ENCODE measurements at regions not wholly inside any gene's neighbourhood (a gene's known extent, or its start where the extent isn't known, plus 50 kb on each side); places are given as distances from the start of the nearest gene placed in this dataset.
"Not testable (repeated sequence)": the region's sequence is repeated elsewhere in the genome, so short reads cannot be mapped to it uniquely, and the experiment has no call there.

DNA sequence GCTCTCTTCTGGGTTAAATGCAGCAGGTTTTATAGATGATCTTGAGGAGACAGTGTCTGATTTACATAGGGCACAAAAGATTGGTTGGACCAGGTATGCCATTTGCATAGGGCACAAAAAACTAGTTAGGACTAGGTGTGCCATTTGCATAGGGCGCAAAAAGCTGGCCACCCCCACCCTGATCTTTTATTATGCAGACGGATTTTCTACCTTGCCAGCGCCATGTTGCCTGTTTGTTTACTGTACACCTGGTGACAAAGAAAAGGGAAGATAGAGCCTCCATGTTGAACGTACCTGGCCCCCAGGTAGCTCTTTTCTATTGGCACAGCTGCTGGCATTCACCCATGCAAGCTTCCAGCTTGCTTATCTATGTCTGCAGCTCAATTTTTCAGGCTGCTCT is 790.4 kb downstream of the TTLL7 start:
- H2AFZ ChIP-seq; H3K4me3 ChIP-seq (ENCODE audit: low read depth, low read length); H3K79me2 ChIP-seq; H3K36me3 ChIP-seq (ENCODE audit: control insufficient read depth, insufficient read depth, low read length); H3K4me2 ChIP-seq (ENCODE audit: low read length); H3K4me1 ChIP-seq; H3K27ac ChIP-seq; H3K9ac ChIP-seq; H3K9me3 ChIP-seq (ENCODE audit: control insufficient read depth, low read length); H3K27me3 ChIP-seq (ENCODE audit: control insufficient read depth, insufficient read depth, low read length): not testable (repeated sequence)

DNA sequence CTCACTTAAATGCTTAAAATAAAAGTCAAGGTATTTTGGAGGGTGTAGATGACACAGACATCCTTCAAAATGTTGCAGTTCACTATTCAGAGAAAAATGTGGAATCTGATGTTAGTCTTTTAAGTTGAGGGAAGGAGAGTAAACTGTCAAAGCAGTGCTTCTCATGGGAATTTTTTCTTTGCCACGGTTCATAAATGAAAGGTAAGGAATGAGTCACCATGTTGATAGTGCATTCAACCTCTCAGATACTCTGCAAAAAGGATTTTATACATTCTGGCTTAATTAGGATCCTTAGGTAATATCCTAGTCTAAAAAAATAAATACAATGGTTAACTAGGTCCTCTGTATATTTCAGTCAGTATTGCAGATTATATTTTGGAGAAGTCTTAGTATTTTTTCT is 804.3 kb downstream of the TTLL7 start:
- H3K79me2 ChIP-seq; H2AFZ ChIP-seq; H3K4me2 ChIP-seq (ENCODE audit: low read length); H3K27ac ChIP-seq; H3K4me1 ChIP-seq; H3K36me3 ChIP-seq (ENCODE audit: control insufficient read depth, insufficient read depth, low read length); H3K9ac ChIP-seq; H3K27me3 ChIP-seq (ENCODE audit: control insufficient read depth, insufficient read depth, low read length); H3K4me3 ChIP-seq (ENCODE audit: low read depth, low read length); H3K9me3 ChIP-seq (ENCODE audit: control insufficient read depth, low read length): not testable (repeated sequence)

DNA sequence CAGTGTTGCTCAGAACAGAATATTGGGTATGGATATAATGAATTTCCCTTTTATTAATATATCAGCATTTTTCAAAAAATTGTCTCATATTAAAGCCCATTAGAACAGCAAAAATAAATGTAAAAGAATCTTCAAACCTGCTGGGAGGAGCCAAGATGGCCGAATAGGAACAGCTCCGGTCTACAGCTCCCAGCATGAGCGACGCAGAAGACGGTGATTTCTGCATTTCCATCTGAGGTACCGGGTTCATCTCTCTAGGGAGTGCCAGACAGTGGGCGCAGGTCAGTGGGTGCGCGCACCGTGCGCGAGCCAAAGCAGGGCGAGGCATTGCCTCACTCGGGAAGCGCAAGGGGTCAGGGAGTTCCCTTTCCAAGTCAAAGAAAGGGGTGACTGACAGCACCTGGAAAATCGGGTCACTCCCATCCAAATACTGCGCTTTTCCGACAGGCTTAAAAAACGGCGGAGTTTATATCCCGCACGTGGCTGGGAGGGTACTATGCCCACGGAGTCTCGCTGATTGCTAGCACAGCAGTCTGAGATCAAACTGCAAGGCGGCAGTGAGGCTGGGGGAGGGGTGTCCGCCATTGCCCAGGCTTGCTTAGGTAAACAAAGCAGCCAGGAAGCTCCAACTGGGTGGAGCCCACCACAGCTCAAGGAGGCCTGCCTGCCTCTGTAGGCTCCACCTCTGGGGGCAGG is 816.8 kb downstream of the TTLL7 start:
- H3K36me3 ChIP-seq (ENCODE audit: control insufficient read depth, insufficient read depth, low read length); H3K9ac ChIP-seq; H3K27me3 ChIP-seq (ENCODE audit: control insufficient read depth, insufficient read depth, low read length); H3K4me2 ChIP-seq (ENCODE audit: low read length); H3K27ac ChIP-seq; H2AFZ ChIP-seq; H3K4me1 ChIP-seq; H3K4me3 ChIP-seq (ENCODE audit: low read depth, low read length); H3K9me3 ChIP-seq (ENCODE audit: control insufficient read depth, low read length); H3K79me2 ChIP-seq: not testable (repeated sequence)

DNA sequence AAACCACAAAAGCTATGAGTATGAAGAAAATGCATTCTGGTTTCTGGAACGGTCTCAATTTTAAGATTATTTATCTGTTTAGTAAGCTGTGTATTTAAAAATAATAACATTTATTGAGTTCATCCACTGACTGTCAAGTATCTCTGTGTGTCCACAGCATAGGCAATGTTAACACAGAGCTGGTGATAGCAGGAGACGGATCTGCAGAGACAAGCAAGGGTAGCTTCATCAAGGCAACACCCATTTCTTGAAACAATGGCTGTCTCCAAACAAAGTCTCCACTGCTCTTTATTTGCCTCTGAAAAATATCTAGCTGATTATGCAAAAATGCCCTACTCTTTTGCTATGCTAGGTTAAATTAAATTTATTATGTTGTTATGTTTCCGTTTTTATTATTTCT is 818.3 kb downstream of the TTLL7 start:
- not testable (repeated sequence) for H3K4me1 ChIP-seq, H3K79me2 ChIP-seq, H3K9ac ChIP-seq

DNA sequence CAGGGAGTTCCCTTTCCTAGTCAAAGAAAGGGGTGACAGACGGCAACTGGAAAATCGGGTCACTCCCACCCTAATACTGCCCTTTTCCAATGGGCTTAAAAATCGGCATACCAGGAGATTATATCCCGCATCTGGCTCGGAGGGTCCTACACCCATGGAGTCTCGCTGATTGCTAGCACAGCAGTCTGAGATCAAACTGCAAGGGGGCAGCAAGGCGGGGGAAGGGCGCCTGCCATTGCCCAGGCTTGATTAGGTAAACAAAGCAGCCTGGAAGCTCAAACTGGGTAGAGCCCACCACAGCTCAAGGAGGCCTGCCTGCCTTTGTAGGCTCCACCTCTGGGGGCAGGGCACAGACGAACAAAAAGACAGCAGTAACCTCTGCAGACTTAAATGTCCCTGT is 831.3 kb downstream of the TTLL7 start:
- H3K36me3 ChIP-seq (ENCODE audit: control insufficient read depth, insufficient read depth, low read length); H3K27ac ChIP-seq; H3K4me2 ChIP-seq (ENCODE audit: low read length); H3K79me2 ChIP-seq; H3K4me3 ChIP-seq (ENCODE audit: low read depth, low read length); H3K9ac ChIP-seq; H3K27me3 ChIP-seq (ENCODE audit: control insufficient read depth, insufficient read depth, low read length); H2AFZ ChIP-seq; H3K4me1 ChIP-seq; H3K9me3 ChIP-seq (ENCODE audit: control insufficient read depth, low read length): not testable (repeated sequence)

More for the DNA sequence above, 818.3 kb downstream of the TTLL7 start:
- H2AFZ ChIP-seq; H3K36me3 ChIP-seq (ENCODE audit: control insufficient read depth, insufficient read depth, low read length); H3K4me2 ChIP-seq (ENCODE audit: low read length); H3K27me3 ChIP-seq (ENCODE audit: control insufficient read depth, insufficient read depth, low read length); H3K9me3 ChIP-seq (ENCODE audit: control insufficient read depth, low read length); H3K27ac ChIP-seq; H3K4me3 ChIP-seq (ENCODE audit: low read depth, low read length): not testable (repeated sequence)

DNA sequence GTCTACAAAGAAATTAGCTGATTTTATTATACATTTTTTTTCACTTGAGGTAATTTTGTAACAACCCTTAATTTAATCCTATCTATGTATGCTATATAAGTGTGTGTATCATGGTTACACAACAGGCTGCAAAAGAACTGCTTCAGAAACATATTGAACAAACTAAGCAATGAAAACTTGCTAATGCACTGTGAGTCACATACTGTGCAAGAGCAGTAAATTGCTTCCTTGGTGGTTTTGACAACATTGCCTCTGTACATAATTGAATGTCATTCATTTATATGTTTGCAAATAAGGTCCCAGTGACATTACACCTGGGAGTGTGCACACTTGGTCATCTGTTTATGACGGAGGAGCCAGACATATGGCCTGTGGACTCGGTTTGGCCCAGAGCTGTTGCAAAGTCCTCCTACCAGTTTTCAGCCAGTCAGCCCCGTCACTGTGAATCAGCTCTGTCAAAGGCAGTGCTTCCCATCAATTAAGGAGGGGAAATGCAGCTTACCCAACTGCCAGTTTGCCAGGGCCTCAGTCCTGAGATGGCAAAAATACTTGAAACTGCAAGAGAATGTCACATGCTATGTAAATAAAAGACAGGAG is 835.0 kb downstream of the TTLL7 start:
- H2AFZ ChIP-seq; H3K36me3 ChIP-seq (ENCODE audit: control insufficient read depth, insufficient read depth, low read length); H3K9me3 ChIP-seq (ENCODE audit: control insufficient read depth, low read length); H3K27ac ChIP-seq; H3K9ac ChIP-seq; H3K4me3 ChIP-seq (ENCODE audit: low read depth, low read length); H3K27me3 ChIP-seq (ENCODE audit: control insufficient read depth, insufficient read depth, low read length); H3K79me2 ChIP-seq; H3K4me1 ChIP-seq; H3K4me2 ChIP-seq (ENCODE audit: low read length): not testable (repeated sequence)

DNA sequence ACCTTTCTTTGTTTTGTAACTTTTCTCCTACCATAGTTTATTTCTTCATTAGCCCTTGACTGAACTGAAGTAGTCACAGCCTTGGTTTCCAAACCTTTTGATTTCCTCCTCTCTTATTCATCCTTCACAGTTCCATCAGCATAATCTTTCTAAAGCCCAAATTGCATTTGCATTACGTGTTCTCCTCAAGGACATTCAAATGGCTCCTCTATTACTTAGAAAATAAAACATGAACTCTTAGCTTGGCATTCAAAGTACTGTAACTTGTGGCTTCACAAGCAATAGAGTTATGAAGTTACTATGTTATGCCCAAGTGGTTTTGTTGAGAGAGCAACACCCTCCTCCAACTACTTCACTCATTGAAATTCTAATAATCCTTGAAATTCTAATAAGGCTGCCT is 840.0 kb downstream of the TTLL7 start:
- not testable (repeated sequence) for H3K4me3 ChIP-seq (ENCODE audit: low read depth, low read length); H3K4me2 ChIP-seq (ENCODE audit: low read length); H3K9me3 ChIP-seq (ENCODE audit: control insufficient read depth, low read length); H2AFZ ChIP-seq; H3K27me3 ChIP-seq (ENCODE audit: control insufficient read depth, insufficient read depth, low read length); H3K9ac ChIP-seq; H3K36me3 ChIP-seq (ENCODE audit: control insufficient read depth, insufficient read depth, low read length); H3K79me2 ChIP-seq; H3K4me1 ChIP-seq; H3K27ac ChIP-seq

DNA sequence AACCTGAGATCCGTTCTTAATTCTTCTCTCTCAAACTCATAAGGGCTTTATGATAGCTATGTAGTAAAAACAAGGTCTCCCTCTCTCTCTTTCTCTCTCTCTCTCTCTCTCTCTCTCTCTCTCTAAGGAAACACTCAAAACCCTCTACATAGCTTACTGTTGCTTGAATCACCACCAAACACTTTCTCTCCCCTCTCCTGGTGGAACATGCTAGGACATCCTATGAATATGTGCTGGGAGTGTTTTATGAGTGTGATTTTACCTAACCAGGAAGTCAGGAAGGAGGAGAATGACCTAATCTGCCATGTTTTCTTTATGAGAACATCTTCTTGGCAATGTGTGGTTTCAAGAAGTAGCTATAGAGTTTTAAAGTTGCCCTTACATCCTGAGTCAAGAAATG is 844.6 kb downstream of the TTLL7 start:
- not testable (repeated sequence) for H3K9ac ChIP-seq; H3K79me2 ChIP-seq; H3K4me2 ChIP-seq (ENCODE audit: low read length); H3K4me3 ChIP-seq (ENCODE audit: low read depth, low read length); H3K27me3 ChIP-seq (ENCODE audit: control insufficient read depth, insufficient read depth, low read length); H3K4me1 ChIP-seq; H3K9me3 ChIP-seq (ENCODE audit: control insufficient read depth, low read length); H3K36me3 ChIP-seq (ENCODE audit: control insufficient read depth, insufficient read depth, low read length); H3K27ac ChIP-seq; H2AFZ ChIP-seq

DNA sequence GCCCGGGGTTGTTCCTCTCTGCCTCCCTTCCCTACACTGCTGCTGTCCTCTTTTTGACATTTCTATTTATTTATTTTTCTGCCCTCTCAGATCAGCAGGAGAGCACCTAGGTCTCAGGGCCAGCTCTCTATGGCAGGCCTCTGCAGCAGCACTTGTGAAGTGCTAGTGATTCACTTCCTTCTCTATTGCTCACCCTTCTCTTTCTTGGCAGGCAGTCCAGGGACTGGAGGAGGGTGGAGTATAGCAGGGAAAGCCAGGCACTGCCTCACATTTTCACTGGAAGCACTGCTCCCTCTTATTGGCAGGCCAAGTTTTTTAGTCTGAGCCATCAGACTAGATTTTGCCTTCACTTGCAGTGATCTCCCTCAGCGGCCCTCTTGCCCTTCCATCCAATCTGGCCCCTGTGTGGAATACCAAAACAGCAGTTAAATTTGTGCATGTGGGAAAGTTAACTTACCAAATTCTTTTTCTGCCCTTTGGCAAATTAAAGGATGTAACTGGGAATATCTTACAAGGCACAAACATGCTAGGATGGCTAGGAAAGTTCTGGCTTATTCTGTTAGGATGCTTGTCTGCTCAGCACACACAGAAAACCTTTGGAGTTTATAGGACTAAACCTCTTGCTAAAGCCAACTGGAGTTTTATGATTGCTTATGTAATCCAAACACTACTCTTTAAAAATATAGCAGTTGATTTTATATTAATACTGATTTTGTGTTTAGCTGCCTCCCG is 847.6 kb downstream of the TTLL7 start:
- not testable (repeated sequence) for H3K36me3 ChIP-seq (ENCODE audit: control insufficient read depth, insufficient read depth, low read length); H3K27ac ChIP-seq; H3K27me3 ChIP-seq (ENCODE audit: control insufficient read depth, insufficient read depth, low read length)

DNA sequence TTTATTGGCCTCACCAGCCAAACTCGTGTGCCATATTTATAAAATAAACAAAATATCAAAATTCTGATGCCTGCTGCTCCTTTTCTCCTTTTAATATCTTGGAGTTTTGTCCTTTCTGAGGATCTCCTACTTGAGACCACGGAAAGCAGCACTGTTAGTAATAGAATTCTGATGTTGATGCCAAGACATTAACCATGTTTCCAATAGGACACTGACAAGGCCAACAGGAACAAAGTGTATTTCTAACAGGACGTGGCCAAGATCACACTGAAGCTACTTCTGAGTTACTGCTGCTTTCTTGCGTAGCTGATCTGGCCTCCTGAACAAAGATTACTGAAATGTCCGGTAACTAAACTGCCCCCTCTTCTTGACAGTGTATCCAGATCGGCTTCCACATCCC is 848.5 kb downstream of the TTLL7 start:
- H3K27me3 ChIP-seq (ENCODE audit: control insufficient read depth, insufficient read depth, low read length); H3K27ac ChIP-seq; H3K9me3 ChIP-seq (ENCODE audit: control insufficient read depth, low read length); H3K4me1 ChIP-seq; H3K36me3 ChIP-seq (ENCODE audit: control insufficient read depth, insufficient read depth, low read length); H3K4me2 ChIP-seq (ENCODE audit: low read length); H2AFZ ChIP-seq; H3K4me3 ChIP-seq (ENCODE audit: low read depth, low read length); H3K9ac ChIP-seq; H3K79me2 ChIP-seq: not testable (repeated sequence)

More for the DNA sequence above, 847.6 kb downstream of the TTLL7 start:
- H3K9ac ChIP-seq; H3K9me3 ChIP-seq (ENCODE audit: control insufficient read depth, low read length); H3K4me2 ChIP-seq (ENCODE audit: low read length); H3K4me3 ChIP-seq (ENCODE audit: low read depth, low read length); H3K4me1 ChIP-seq; H3K79me2 ChIP-seq; H2AFZ ChIP-seq: not testable (repeated sequence)

DNA sequence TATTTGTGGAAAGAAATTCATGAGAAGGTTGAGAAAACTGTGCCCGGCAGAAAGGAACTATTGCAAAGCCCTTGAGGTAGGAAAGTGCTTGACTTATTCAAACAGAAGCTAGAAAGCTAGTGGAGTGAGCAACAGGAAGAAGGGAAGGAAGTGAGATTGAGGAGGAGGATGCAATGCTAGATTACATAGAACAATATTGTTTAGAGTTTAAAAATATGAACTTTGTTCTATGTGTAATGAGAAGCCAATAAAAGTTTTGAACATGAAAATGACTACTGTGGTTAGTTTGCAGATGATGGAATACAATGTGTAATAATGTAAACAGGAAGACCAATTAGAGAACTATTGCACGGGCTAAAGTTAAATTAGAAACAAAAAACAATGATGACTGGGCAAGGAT is 853.1 kb downstream of the TTLL7 start:
- H3K4me2 ChIP-seq (ENCODE audit: low read length); H3K9me3 ChIP-seq (ENCODE audit: control insufficient read depth, low read length); H3K27me3 ChIP-seq (ENCODE audit: control insufficient read depth, insufficient read depth, low read length); H3K36me3 ChIP-seq (ENCODE audit: control insufficient read depth, insufficient read depth, low read length); H3K4me3 ChIP-seq (ENCODE audit: low read depth, low read length); H3K9ac ChIP-seq; H3K27ac ChIP-seq; H3K79me2 ChIP-seq; H2AFZ ChIP-seq; H3K4me1 ChIP-seq: not testable (repeated sequence)

Data from parathyroid adenoma (tissue), 2 donors.